K562 (cell line): ENCODE measurements at regions not wholly inside any gene's neighbourhood (a gene's known extent, or its start where the extent isn't known, plus 50 kb on each side); places are given as distances from the start of the nearest gene placed in this dataset.

ENCODE experiments used
- ATAC-seq: fragments of 200-7000 bp; cut with Tn5 transposase; 3 replicates; pipeline ENCODE4 v1.9.1; 2020; ENCODE audit warnings: moderate library complexity
- BruUV-seq: library from RNA; stranded (reverse); fragments of 400-500 nt; replicated peaks from 2 replicates; lab custom pipeline; 2021; lab: Mats Ljungman, UMichigan
- CTCF ChIA-PET: fragments of 300-600 bp; formaldehyde crosslinking; extraction: SDS; loops from one replicate; lab custom pipeline; 2021; ENCODE audit warnings: low intra/inter-chr PET ratio; lab: Yijun Ruan, JAX
- POLR2A ChIA-PET: fragments of 300-600, 350-650 bp; sonication (Branson Sonifier 250); formaldehyde crosslinking; extraction: SDS; loops from one replicate; lab custom pipeline; 2021; ENCODE audit warnings: antibody characterized with exemption, inconsistent platforms; lab: Yijun Ruan, JAX
- DNase-seq, 4 experiments: peaks; one replicate each; pipeline versions ENCODE4 v3.0.0 to v3.0.0-alpha.2; 2011 to 2018; ENCODE audit warnings: low spot score in 3 of 4, mixed read lengths in 3 of 4; ENCODE audit errors: extremely low read depth in 1 of 4
- FAIRE-seq: peaks from 2 replicates; lab custom pipeline; 2011; peaks lifted over from hg19 to GRCh38; lab: Jason Lieb, UNC
- H2AFZ ChIP-seq: 2 replicates; pipeline ENCODE4 v1.6.0; 2011; ENCODE audit warnings: low read depth, low read length, control low read depth, inconsistent platforms
- H3K27ac ChIP-seq: fragments of 200-600 bp; 3 replicates; pipeline ENCODE4 v1.8.0; 2011; ENCODE audit warnings: low read depth, mild to moderate bottlenecking, control low read depth, inconsistent platforms, low read length, moderate library complexity, mixed read lengths; ENCODE audit errors: extremely low read depth
- H3K27me3 ChIP-seq, 2 experiments: fragments of 300-600 bp in 1 of 2; 2 replicates in 1 of 2; 3 replicates in 1 of 2; pipeline versions ENCODE4 v1.6.0 to v1.8.0; 2011; ENCODE audit warnings: inconsistent platforms in 2 of 2, low read length in 2 of 2, mild to moderate bottlenecking in 1 of 2, mixed read lengths in 1 of 2, moderate library complexity in 1 of 2; ENCODE audit not compliant: control insufficient read depth in 2 of 2, insufficient read depth in 2 of 2
- H3K36me3 ChIP-seq: fragments of 300-600 bp; 3 replicates; pipeline ENCODE4 v1.8.0; 2011; ENCODE audit warnings: mild to moderate bottlenecking, low read length, inconsistent platforms; ENCODE audit not compliant: control insufficient read depth, insufficient read depth
- H3K4me1 ChIP-seq, 2 experiments: fragments of 200-600 bp in 1 of 2; replicated peaks in 1 of 2; 2 replicates in 1 of 2; 3 replicates in 1 of 2; pipeline versions ENCODE4 v1.5.1 to v1.8.0; 2011; ENCODE audit warnings: inconsistent platforms in 2 of 2, low read length in 2 of 2, mild to moderate bottlenecking in 1 of 2, mixed read lengths in 1 of 2, moderate library complexity in 1 of 2; ENCODE audit not compliant: control insufficient read depth in 2 of 2, insufficient read depth in 2 of 2
- H3K4me2 ChIP-seq: 2 replicates; pipeline ENCODE4 v1.6.1; 2011; ENCODE audit warnings: low read length, control low read depth, inconsistent platforms, mixed read lengths; ENCODE audit not compliant: insufficient read depth
- H3K4me3 ChIP-seq: fragments of 200-600 bp; sonication (generic), shearing (Covaris generic); 2 replicates; pipeline ENCODE4 v1.5.1; 2016; ENCODE audit warnings: control low read depth, inconsistent platforms
- H3K79me2 ChIP-seq: fragments of 200-600 bp; 3 replicates; pipeline ENCODE4 v1.8.0; 2011; ENCODE audit warnings: low read length, inconsistent platforms; ENCODE audit not compliant: control insufficient read depth, insufficient read depth
- H3K9ac ChIP-seq, 2 experiments: 2 replicates each; pipeline versions ENCODE4 v1.6.0 to v1.6.1; 2011; ENCODE audit warnings: low read depth in 2 of 2, low read length in 2 of 2, control low read depth in 1 of 2, inconsistent platforms in 1 of 2, mild to moderate bottlenecking in 1 of 2, mixed read lengths in 1 of 2; ENCODE audit not compliant: insufficient read depth in 1 of 2
- H3K9me1 ChIP-seq: one replicate; pipeline ENCODE4 v1.6.0; 2011; ENCODE audit warnings: inconsistent platforms, mild to moderate bottlenecking, low read length, moderate library complexity; ENCODE audit not compliant: control insufficient read depth, insufficient read depth
- H3K9me3 ChIP-seq: replicated peaks from 2 replicates; pipeline ENCODE4 v1.5.1; 2011; ENCODE audit warnings: low read depth, low read length, inconsistent platforms; ENCODE audit not compliant: control insufficient read depth, insufficient read depth
- H4K20me1 ChIP-seq: replicated peaks from 2 replicates; pipeline ENCODE4 v1.6.1; 2011; ENCODE audit warnings: low read length, inconsistent platforms, mixed read lengths; ENCODE audit not compliant: control insufficient read depth, insufficient read depth
- CREBBP ChIP-seq: IDR thresholded peaks from one replicate; pipeline ENCODE4 v1.6.1; 2012; ENCODE audit warnings: low read depth, mild to moderate bottlenecking, control low read depth, inconsistent platforms, low read length
- HNRNPLL ChIP-seq: fragments of 200-400 bp; formaldehyde crosslinking; IDR thresholded peaks from 2 replicates; pipeline ENCODE4 v1.6.1; 2017; ENCODE audit warnings: low read length, low read depth, mild to moderate bottlenecking; ENCODE audit not compliant: poor library complexity, severe bottlenecking
- KAT8 ChIP-seq: fragments of 450-650 bp; IDR thresholded peaks from 2 replicates; pipeline ENCODE4 v1.6.1; 2016; ENCODE audit warnings: low read depth, mild to moderate bottlenecking
- NCOA2 ChIP-seq, 2 experiments: fragments of 450-650 bp; IDR thresholded peaks; 2 replicates each; pipeline ENCODE4 v1.6.1; 2018; ENCODE audit warnings: mild to moderate bottlenecking in 2 of 2, moderate library complexity in 1 of 2; ENCODE audit not compliant: partially characterized antibody in 2 of 2
- NR1H2 ChIP-seq: sonication (generic); formaldehyde crosslinking; IDR thresholded peaks from 2 replicates; pipeline ENCODE4 v1.4.0; 2020; ENCODE audit warnings: mild to moderate bottlenecking, missing genetic modification reagents
- PHF21A ChIP-seq: fragments of 450-650 bp; IDR thresholded peaks from 2 replicates; pipeline ENCODE4 v1.6.1; 2017; ENCODE audit warnings: low read depth, borderline replicate concordance
- PML ChIP-seq: IDR thresholded peaks from 2 replicates; pipeline ENCODE4 v1.6.1; 2012; ENCODE audit warnings: low read length, inconsistent platforms
- POLR2A ChIP-seq: fragments of 450-650 bp; conservative IDR thresholded peaks from 2 replicates; pipeline ENCODE4 v1.6.1; 2016
- PREB ChIP-seq: sonication (generic); formaldehyde crosslinking; IDR thresholded peaks from 2 replicates; pipeline ENCODE4 v1.8.1; 2023; ENCODE audit warnings: mild to moderate bottlenecking, missing genetic modification reagents
- SMARCC2 ChIP-seq: fragments of 450-650 bp; IDR thresholded peaks from 2 replicates; pipeline ENCODE4 v1.6.1; 2017; ENCODE audit warnings: antibody characterized with exemption, moderate library complexity, mild to moderate bottlenecking, low read depth
- SREBF1 ChIP-seq: fragments of 150-350 bp; IDR thresholded peaks from 2 replicates; pipeline ENCODE4 v1.6.1; 2014; ENCODE audit warnings: antibody characterized with exemption, low read depth, low read length, borderline replicate concordance
- TAF15 ChIP-seq: fragments of 200-400 bp; formaldehyde crosslinking; IDR thresholded peaks from 2 replicates; pipeline ENCODE4 v1.6.1; 2017; ENCODE audit warnings: mild to moderate bottlenecking, low read depth, low read length, moderate library complexity
- TCF15 ChIP-seq: fragments of 250-450 bp; sonication (Bioruptor Pico); IDR thresholded peaks from 2 replicates; pipeline ENCODE4 v1.8.0; 2022; ENCODE audit warnings: moderate library complexity, mild to moderate bottlenecking, inconsistent platforms
- ZFP36 ChIP-seq: fragments of 150-350 bp; IDR thresholded peaks from 2 replicates; pipeline ENCODE4 v1.6.1; 2018; ENCODE audit warnings: low read length, low read depth; ENCODE audit not compliant: partially characterized antibody
- ZNF12 ChIP-seq: sonication (generic); formaldehyde crosslinking; IDR thresholded peaks from 2 replicates; pipeline ENCODE4 v1.4.0; 2020; ENCODE audit warnings: mild to moderate bottlenecking, missing genetic modification reagents
- ZNF134 ChIP-seq: fragments of 250-450 bp; sonication (Bioruptor Pico); conservative IDR thresholded peaks from 2 replicates; pipeline ENCODE4 v1.4.0; 2020
- ZNF785 ChIP-seq: fragments of 250-450 bp; sonication (Bioruptor Pico); IDR thresholded peaks from 2 replicates; pipeline ENCODE4 v1.4.0; 2020; ENCODE audit warnings: mild to moderate bottlenecking
- WGBS: fragments of 100-300 bp; shearing (Covaris generic); methylation state at CpG from one replicate; pipeline ENCODE4 v1.1.6; 2016; ENCODE audit warnings: low coverage, mixed read lengths; ENCODE audit not compliant: insufficient coverage; ENCODE audit errors: missing lambda C conversion rate; 5-methylcytosine and 5-hydroxymethylcytosine counted together
- in situ Hi-C: fragments of 300-500 bp; cut with MboI; formaldehyde crosslinking; loops from 4 replicates; pipeline ENCODE4 v1.15.0; 2018; ENCODE audit warnings: inconsistent platforms, mixed read lengths
- intact Hi-C: fragments of 100-400 bp; cut with micrococcal nuclease; formaldehyde crosslinking; loops from 2 replicates; pipeline ENCODE4 v1.14.2; 2022
- TF ChIP-seq, protein P1 (sequence below), 3 experiments: fragments of 200-800 bp in 1 of 3; sonication (Bioruptor generic) in 1 of 3; sonication (generic) in 1 of 3; formaldehyde crosslinking in 1 of 3; IDR thresholded peaks; 2 replicates each; pipeline versions ENCODE4 v1.6.1 to v1.8.0; 2016 to 2022; ENCODE audit warnings: mild to moderate bottlenecking in 2 of 3, missing compliant biosample characterization in 2 of 3, missing genetic modification characterization in 2 of 3, missing genetic modification reagents in 1 of 3
- TF ChIP-seq, protein P2 (sequence below): fragments of 450-650 bp; formaldehyde crosslinking; IDR thresholded peaks from 2 replicates; pipeline ENCODE4 v1.4.0; 2022; ENCODE audit warnings: missing genetic modification characterization

DNA sequence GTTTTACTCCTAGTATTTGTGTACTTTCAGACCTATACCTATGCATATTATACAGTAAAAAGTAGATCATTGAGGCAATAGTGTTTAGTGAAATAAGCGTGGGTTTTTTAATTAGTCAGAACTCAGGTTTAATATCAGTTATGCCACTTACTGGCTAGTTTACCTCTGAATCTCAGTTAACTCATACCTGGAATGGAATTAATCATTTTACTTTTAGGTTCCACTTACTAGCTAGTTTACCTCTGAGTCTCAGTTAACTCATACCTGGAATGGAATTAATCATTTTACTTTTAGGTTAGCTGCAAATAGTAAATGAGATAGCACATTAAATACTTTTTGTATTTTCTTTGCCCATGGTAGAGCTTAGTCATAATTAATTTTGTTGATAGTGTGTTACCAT, 475.7 kb downstream of the CCER1 start:
- WGBS = 7% methylated on average over 1 of the region's 1 CpG
- H3K9me3 ChIP-seq = no peaks in the 10 kb centered on the region
- H3K36me3 ChIP-seq = no peaks in the 10 kb centered on the region
- no peaks in the 10 kb centered on the region for H3K4me1 ChIP-seq
- no peaks in the 10 kb centered on the region for H4K20me1 ChIP-seq
- no peak overlapping the region for H3K9ac ChIP-seq
- intact Hi-C loops = no loop called here
- no peak for FAIRE-seq
- H3K27ac ChIP-seq = no peak overlapping the region
- no peak overlapping the region for H3K4me2 ChIP-seq
- DNase-seq = no peak
- in situ Hi-C loops = no loop called here
- POLR2A ChIA-PET = no interaction called here
- BruUV-seq = no TSS peak
- H3K4me3 ChIP-seq = no peak overlapping the region
- H3K9me1 ChIP-seq = no peaks in the 10 kb centered on the region
- CTCF ChIA-PET = no interaction called here
- TF ChIP-seq PML (no peak), PHF21A (no peak), POLR2A (no peak), SMARCC2 (no peak), ZNF785 (CRISPR knock-in tag) (no peak), CREBBP (no peak), PREB (CRISPR knock-in tag) (no peak), ZFP36 (no peak), TCF15 (CRISPR knock-in tag) (no peak), ZNF134 (CRISPR knock-in tag) (no peak), NCOA2 (IDR thresholded peaks at IDR 0.05; ENCODE audit: partially characterized antibody in 2 of 2) (no peak), KAT8 (no peak), HNRNPLL (no peak), TAF15 (no peak), ZNF12 (no peak), NR1H2 (no peak), SREBF1 (no peak)
- TF ChIP-seq, protein P1, sequence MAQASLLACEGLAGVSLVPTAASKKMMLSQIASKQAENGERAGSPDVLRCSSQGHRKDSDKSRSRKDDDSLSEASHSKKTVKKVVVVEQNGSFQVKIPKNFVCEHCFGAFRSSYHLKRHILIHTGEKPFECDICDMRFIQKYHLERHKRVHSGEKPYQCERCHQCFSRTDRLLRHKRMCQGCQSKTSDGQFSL (CRISPR knock-in tag; IDR thresholded peaks at IDR 0.05) = no peak
- TF ChIP-seq, protein P1 (tag; IDR thresholded peaks at IDR 0.05) = no peak
- TF ChIP-seq, protein P2, sequence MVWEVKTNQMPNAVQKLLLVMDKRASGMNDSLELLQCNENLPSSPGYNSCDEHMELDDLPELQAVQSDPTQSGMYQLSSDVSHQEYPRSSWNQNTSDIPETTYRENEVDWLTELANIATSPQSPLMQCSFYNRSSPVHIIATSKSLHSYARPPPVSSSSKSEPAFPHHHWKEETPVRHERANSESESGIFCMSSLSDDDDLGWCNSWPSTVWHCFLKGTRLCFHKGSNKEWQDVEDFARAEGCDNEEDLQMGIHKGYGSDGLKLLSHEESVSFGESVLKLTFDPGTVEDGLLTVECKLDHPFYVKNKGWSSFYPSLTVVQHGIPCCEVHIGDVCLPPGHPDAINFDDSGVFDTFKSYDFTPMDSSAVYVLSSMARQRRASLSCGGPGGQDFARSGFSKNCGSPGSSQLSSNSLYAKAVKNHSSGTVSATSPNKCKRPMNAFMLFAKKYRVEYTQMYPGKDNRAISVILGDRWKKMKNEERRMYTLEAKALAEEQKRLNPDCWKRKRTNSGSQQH (CRISPR knock-in tag) = no peak
- H3K79me2 ChIP-seq = no peaks in the 10 kb centered on the region
- H2AFZ ChIP-seq = no peak overlapping the region
- no peaks in the 10 kb centered on the region for H3K27me3 ChIP-seq
- ATAC-seq = no peak
